Colon (tissue), 2 donors: ENCODE measurements at regions not wholly inside any gene's neighbourhood (a gene's known extent, or its start where the extent isn't known, plus 50 kb on each side); places are given as distances from the start of the nearest gene placed in this dataset.

ENCODE experiments used
- FAIRE-seq: peaks from 2 replicates; lab custom pipeline; 2012; peaks lifted over from hg19 to GRCh38; lab: Jason Lieb, UNC
- donor health status: control.
- donor health status: control.

DNA sequence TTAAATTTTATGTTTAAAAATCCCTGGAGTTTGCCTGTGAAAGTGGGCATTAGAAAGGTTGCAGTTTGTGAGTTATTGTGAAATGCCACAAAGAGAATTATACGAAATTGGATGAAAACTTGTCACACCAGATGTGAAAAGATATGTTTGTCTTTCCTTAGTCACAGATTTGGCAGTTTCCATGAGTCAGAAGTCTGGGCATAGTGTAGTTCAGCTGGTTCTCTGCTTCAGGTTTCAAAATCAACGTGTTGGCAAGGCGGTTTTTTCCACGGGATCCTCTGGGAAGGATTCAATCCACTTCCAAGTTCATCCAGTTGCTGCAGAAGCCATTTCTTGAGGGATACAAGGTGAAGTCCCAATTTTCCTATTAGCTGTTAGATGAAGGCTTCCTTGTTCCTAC lies 658.0 kb upstream of the CDH2 start:
- no peak for FAIRE-seq

DNA sequence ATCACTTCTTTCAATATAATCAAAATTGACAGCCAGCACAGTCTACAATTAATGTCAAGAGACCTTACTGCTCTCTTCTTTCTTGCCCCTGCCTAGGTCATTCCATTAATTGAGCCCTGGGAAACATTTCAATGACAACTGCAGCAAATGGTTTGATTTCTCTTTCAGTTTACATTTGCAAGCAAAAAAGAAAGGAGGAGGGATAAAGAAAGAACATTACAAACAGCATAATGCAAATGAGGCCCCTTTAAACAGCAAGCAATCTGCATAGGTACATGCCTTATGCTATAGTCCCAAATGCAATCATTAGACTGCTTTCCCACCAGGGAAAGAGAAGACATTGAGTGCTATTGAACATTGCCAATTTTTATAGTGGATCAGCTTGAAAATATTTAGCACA lies 655.0 kb upstream of the CDH2 start:
- no peak for FAIRE-seq

DNA sequence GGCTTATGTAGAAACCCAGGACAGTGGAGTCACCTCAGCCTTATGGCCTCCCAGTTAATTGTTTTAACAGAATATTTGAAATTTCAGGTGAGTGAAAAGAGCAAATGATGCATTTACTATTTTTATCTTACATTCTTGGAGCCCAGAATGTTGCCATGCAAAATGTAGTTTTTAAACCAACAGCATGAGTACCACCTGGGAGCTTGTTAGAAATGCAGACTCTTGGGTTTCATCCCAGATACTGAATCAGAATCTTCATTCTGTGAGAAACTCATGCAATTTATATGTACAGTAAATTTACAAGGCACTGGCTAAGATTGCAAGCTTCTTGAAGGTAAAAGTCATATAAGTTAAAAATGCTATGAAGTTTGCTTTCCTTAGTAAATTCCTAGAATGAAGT lies 654.5 kb upstream of the CDH2 start:
- FAIRE-seq: no peak

DNA sequence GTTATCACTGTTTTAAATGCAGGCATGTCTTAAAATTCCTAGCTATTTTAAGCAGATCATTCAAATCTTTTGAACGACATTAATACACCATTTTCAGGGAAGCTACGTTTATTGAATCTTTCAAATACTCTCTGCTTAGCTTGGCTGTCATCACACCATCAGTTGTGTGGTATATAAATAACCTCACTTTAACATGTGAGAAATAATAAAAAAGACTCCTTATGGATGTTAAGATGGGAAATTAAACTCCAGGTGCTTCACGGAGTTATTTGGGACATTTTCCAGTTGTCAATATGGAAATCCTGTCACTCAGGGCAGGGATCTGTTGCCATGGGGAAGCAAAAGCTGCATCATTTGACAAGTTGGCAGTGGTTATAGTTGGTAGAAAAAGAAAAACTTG lies 649.2 kb upstream of the CDH2 start:
- FAIRE-seq: no peak

DNA sequence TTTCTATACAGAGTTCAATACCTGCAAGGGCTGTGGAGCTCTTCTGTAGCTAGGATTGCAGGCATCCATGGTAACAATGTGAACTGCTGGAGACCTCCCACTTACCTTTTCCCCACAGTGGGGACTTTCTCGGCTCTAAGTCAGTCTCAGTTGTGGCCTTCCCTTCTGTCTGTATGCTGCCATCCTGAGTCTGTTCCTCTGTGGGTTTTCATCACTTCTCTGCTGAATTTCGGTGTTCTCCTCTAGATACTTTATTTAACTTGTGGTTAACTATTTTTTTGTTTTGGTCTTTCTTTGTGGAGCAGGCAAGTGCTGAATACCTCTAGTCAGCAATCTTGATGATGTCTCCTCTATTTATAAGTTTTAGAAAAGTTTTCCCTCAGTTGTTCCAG lies 647.2 kb upstream of the CDH2 start:
- no peak for FAIRE-seq

DNA sequence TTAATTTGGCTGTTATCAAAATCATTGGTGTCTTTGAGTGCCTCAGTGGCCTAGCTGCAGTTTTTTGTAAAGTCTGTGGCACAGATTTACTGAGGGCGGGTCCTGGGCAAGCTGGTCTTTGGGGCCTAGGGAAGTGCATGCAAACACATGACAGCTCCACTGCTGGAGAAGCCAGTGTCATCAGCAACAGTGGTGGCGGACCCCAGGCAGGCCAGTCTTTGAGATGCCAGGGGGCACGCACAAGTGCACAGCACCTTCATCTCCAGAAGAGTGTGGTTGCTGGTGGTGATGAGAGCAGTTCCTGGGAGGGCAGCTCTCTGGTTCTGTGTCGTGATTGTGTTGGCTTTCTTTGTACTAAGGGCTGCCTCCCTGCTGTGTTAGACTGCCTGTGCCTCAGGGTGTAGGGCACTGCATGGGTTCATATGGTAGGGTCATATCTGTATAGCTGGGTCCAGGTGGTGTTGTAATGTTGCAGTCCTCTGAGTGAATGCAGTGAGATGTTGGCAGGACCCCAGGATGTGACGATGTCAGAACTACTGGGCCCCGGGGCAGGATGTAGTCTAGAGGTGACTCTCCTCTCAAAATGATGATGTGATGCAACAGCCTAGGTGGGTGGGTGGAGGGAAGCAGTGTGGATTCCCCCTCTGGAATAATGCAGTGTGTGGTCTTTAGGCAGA lies 646.7 kb upstream of the CDH2 start:
- no peak for FAIRE-seq

DNA sequence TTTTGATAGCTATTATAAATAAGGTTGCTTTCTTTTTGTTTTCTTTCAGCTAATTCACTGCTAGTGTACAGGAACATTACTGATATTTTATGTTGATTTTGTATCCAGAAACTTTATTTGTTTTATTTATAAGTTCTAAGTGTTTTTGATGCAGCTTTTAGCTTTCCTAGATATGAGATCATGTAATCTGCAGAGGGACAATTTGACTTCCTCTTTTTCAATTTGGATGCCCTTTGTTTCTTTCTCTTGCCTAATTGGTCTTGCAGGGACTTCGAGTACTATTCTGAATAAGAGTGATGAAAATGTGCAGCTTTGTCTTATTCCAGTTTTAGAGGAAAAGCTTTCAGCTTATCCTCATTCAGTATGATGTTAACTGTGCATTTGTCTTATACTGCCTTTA lies 643.4 kb upstream of the CDH2 start:
- FAIRE-seq: no peak

DNA sequence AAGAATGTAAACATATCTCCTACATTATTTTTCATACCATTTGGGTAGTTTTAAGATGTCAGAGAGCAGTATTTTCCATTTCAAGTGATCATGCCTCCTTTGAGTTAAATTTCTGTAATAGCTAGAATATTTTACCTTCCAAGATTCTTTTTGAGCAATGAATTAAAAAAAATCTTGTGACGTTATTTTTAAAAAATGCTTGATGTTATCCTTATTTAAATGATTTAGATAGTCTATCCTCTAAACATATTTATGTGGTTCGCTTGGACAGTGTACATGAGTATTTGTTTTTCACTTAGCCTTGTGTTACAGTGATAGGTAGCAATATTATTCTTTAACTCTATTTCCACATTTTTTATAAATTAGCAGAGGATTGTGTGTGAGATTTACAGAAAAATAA lies 639.2 kb upstream of the CDH2 start:
- no peak for FAIRE-seq

DNA sequence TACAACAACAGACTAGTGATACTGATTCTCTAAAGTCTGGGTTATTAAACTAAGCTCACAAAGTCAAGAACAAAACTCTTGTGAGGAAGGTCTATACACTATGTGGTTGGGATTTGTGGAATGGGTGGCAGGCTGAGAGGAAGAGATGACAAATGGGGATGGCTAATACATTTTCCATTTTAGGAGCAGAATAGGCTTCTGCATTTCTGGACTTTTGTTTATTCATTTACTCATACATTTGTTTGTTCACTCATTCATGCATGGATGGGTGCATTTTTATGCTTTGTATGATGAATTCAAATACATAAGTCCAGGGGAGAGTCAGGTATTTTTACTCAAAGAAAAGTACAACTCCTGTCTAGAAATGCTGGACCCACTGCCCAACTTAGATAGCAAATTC lies 637.4 kb upstream of the CDH2 start:
- no peak for FAIRE-seq

DNA sequence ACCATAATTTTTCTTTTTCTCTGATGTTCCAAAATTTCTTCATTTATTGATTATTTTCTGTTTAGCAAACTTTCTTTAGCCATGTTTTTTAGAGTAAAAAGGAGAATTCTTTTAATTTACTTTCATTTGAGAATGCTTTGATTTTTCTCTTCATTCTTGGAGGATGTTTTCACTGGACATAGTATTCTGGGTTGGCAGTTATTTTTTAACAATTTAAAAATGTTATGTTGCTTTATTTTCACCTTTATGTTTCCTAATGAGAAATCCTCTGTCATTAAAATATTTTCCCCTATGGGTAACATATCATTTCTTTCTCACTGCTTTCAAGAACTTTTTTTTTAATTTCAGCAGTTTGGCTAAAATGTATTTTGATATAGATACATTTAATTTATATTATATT lies 631.4 kb upstream of the CDH2 start:
- no peak for FAIRE-seq

DNA sequence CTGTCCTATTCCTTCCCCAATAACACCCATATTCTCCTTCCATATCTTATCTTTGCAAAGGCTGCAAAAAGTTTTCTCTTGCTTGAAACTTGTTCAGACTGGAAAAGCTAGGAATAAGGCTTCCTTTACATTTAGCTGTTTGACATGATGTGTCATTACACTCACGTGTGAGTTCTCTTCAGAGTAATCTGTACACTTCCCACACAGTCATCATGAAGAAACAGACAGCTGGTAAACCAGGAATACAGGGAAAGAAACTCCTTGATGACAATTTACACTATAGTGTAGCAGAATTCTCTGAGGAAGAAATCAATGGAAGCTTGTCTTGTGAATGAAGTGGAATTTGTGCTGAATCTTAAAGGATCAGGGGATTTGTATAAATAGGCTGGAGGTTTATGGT lies 628.6 kb upstream of the CDH2 start:
- no peak for FAIRE-seq

DNA sequence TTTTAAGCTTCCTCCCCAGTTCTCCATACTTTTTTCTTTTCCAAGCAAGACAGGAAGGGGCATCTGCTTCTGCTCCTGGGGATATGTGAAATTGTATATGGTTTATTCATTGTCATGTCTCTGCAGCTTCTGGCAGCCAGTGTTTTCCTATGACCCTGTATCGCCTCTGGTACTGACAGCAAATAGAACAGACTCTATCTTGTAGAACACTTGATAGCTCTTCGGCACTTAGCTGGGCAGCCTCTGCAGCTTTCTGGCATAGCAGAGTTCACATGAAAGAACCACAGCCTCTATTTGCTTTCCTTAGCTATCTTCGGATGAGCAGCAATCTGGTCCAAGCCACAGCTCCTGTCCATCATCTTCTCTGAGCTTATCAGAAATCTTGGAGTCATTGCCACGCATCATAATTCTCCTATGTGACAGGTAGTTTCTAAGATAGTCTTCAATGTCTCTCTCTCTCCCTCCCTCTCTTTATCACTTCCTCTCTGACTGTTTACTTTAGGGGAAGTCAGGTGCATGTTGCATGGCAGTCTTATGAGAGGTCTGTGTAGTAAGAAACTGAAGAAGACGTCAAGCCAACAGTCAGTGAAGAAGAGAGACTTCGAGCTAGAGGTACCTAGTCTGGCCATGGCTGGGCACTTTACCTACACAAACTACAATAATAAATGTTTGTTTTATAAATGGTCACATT lies 627.7 kb upstream of the CDH2 start:
- FAIRE-seq: no peak

DNA sequence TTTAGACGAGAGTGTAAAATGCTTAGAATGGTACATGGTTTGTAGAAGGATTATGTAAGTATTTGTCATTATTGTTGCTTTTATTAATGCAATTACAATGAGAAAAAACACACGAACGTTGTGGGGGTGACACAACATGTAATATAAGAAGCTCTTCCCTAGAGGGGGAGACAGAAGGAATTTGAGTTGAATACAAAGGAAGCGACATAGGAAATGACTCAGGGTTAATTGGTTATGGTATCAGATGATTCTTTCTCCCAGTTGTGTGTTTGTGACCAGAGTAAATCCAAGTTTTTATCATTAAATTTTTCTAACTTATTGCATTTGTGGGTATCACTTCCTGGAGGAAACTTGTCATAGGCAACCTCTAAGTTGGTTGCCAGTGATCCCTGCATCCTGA lies 625.6 kb upstream of the CDH2 start:
- no peak for FAIRE-seq

DNA sequence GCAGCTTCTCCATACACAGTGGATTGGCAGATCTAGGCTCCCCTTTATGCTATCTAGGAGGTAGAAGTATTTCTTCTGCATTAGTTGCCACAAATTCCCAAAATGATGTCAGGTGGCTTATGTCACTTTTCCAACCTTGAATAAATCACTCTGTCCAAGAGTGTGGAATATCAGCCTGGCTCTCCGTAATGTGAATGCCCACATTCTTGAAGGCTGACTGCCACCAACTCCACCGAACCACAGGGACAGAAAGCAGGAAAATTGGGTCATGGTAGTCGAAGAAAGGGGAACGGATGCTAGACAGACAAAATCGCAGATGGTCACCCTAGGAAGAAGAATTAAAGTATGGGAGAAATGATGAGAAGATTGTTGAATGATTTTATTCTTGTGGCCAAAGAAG lies 624.9 kb upstream of the CDH2 start:
- FAIRE-seq: no peak

DNA sequence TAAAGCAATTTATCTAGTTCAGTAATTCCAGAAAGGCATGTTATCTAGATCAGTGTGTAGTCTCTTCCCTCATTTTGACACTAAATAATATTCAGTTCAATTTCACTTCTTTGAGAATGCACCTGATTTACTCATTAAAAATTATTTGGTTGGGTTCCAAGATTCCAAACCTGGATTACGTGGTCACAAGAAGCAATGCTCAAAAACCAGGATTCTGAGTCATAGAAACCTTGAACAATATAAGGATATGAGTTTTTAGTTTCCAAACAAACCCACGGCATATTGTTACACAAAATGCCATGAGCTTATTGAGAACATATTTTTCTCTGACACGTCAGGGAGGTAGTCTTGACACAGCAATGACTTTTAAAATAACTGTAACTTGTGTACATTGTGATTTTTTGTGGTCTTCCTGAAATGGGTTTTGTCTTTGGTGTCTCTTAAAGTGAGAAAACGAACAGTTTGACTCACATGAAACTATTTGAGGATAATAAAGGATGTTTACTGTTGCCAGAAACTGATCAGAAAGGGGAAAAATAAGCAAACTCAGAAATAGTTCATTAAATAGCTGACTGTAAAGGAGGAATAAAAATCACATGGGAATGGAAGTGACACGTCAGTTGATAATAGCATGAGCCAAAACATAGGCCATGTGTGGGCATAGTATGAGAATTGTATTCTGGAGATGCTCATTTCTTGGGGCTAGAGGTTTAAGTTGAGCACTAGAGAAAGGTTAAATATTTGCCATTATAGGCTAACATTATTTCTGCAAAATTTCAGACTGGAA lies 617.7 kb upstream of the CDH2 start:
- no peak for FAIRE-seq

DNA sequence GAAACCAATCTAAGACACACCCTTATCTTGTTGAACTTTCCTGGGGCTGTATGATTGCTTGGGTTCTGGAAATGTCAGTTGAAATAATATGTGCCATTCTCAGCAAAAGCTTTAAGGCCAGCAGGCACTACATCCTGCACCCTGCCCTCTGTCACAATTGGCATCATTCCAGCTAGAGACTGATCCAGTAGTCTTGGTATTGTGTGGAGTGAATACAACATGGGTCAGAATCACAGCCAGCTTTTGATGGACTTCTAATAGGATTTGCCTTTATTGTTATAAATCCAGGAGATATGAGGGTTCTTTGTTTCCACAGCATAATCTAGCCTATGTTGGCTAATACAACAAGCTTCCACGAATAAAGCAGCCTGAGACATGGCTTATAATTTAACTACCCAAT lies 617.0 kb upstream of the CDH2 start:
- FAIRE-seq: no peak

DNA sequence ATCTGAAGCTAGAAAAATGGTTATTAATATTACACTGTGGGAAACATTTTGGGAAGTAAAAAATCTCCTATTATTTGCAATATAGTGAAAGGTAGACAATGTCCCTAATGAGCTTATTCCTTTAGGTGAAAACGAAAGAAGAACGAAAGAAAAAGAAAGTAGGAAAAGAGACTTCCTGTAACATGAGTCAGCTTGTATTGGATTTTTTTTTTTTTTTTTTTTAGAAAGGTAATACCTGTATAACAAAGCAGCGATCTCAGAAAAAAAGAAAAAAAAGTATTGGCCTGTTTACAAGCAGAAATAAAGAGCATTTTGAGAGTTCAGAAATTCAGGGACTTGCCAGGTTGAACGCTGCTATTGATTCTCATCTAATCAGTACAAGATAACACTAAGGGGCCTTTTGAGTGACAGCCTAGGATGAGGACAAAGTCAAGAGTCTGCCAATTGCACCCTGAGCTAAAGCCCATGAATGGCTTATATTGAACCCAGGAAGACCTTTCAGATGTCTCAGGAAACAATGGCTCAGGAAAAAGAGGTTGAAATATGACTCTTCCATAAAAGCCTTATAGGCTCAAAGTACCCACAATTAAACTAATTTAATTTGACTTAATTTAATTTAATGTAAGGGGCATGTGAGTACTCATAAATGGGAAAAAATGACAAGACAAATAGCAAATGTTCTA lies 615.6 kb upstream of the CDH2 start:
- no peak for FAIRE-seq

DNA sequence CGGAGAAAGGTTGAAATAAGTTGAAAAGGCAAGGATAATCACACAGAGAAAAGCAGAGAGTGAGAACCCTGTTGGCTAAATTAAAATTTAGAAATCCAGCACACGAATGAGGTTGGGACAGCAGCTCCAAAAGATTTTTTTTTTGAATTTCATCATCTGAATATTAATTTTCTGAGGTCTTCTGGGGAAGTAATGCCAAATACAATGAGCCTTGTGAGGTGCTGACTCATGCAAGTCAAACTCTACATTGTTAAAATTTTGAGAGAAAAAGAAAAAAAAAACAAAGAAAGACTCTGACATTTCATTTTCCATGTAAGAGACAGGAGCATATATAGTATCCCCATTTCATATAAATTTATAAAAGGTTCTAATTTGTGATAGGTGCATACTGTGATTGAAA lies 614.2 kb upstream of the CDH2 start:
- no peak for FAIRE-seq

DNA sequence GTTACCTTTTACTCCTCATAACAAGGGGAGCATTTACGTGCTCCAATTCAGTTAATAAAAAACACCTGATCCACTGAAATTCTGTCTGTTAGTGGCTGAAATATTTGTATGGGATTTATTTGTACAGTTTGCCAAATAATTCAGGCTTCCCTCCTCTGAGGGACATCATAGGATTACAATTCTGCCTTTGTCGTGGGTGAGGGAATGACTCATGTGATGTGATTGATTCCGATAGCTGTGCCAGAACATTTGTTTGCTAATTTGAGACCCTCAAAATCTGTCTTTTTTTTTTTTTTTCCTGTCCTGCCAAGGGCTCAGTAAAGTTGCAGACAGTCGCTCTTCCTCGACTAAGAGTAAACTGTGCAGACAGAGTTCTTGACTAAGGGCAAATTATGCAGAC lies 612.6 kb upstream of the CDH2 start:
- FAIRE-seq: no peak

DNA sequence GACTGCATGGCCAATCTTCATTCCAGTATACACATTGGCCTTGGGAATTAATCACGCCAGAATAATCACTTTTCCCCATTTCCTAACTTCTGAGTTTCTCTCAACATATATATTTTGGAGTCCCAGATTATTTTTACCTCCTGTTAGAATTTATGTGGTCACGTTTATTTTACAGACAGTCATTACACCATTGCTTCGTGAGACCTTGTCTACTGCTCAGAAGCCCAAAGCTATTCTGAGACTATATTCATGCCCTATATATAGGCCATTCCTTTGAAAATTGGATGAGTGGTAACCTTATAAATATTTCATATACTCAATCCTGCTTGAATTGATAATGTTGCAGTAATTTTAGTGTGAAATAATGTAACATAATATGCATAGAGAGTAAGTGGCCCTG lies 610.0 kb upstream of the CDH2 start:
- FAIRE-seq: no peak

DNA sequence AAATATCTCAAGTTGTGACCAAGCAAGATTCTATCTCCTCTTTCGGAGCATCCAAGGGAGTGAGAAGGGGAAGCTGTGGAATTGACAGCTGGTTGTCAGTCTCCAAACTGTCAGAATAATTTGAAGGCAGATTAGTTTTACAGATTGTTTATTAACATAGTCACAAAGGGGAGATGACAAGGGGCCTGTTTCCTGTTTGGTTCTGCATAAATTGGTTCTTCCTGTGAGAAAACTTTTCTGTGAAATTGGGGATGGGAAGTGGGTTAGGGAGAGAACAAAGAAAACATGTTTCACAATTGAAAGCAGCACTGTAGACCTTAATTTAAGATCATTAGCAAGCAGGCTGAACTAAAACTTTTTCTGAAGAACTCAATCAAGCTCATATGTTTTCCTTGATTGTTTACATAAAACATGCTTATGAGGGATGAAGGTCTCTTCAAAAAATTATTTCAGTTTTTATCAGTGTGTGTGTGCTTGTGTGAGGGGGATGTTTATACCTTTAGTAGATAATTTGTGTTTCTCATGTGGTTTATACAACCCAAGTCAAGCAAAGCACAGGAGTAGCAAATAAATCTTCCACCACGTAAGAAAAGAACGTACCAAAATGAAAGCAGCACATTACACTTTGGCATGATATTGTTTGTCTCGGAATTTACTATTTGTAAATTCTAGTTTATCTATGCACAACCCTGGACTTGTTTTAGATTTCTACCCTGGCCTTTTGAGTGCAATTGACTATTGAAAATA lies 604.9 kb upstream of the CDH2 start:
- no peak for FAIRE-seq

DNA sequence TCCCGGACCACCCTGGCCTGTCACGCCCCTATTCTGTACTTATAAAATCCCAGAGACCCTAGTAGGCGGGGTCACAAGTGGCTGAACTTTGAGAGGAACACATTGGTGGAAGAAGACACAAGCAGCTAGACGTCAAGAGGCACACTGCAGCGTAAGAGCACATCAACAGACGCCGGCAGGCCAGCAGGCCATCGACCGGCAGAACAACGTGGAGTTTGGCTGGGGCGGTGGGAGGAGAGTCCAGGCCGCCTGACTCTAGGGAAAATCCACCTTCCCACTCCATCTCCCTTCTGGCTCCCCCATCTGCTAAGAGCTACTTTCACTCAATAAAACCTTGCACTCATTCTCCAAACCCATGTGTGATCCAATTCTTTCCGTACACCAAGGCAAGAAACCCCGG lies 601.8 kb upstream of the CDH2 start:
- no peak for FAIRE-seq
